ENCODE measurements at regions not wholly inside any gene's neighbourhood (a gene's known extent, or its start where the extent isn't known, plus 50 kb on each side); places are given as distances from the start of the nearest gene placed in this dataset.

DNA sequence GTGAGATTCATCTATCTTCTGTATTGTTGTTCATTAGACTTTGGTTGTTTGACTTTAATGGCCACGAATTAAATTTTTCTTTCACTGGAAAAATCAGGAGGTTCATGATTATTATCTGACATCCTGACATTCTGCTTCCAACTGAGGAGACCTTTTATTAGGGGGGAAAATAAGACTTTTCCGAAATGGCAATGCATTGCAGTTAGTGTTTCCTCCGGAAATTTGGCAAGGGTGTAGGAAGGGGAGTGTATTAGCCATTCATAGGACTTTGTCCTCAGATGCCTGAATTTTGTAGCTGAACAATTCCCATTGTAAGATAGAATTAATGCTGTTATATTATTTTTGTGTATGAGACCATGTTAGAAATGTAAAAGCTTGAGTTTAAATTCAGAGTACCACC lies 450.6 kb upstream of the TGFBR2 start:
- H2BK20ac ChIP-seq (ENCODE audit: low read depth, low read length): no peak overlapping the region
- H3K36me3 ChIP-seq (ENCODE audit: control insufficient read depth, insufficient read depth, low read length): no peaks in the 10 kb centered on the region
- no peak overlapping the region for H3K4ac ChIP-seq (ENCODE audit: low read depth, low read length)
- CTCF ChIA-PET: no interaction called here
- H2AK9ac ChIP-seq (replicated peaks; ENCODE audit: low read depth, low read length, poor library complexity): no peak overlapping the region
- intact Hi-C loops (cut with micrococcal nuclease) (no loop called here), in situ Hi-C loops (cut with MboI; ENCODE audit: low sequenced_read_pairs) (no loop called here), dilution Hi-C loops (cut with HindIII; ENCODE audit: low sequenced_read_pairs, unreplicated experiment) (no loop called here)
- H3K14ac ChIP-seq (replicated peaks; ENCODE audit: low read depth, low read length): no peak overlapping the region
- no peak overlapping the region for H3K9ac ChIP-seq (ENCODE audit: low read depth, low read length)
- no peak overlapping the region for H3K56ac ChIP-seq (ENCODE audit: extremely low read depth, insufficient read depth, low read length)
- no peak overlapping the region for H2AFZ ChIP-seq (replicated peaks; ENCODE audit: low read length, poor library complexity)
- H3K23ac ChIP-seq (ENCODE audit: low read depth, low read length): no peak overlapping the region
- no peaks in the 10 kb centered on the region for H4K20me1 ChIP-seq (ENCODE audit: insufficient read depth, low read length)
- H3K27me3 ChIP-seq (ENCODE audit: control insufficient read depth, insufficient read depth, low read length): no peaks in the 10 kb centered on the region
- no peak for TF ChIP-seq MAZ (IDR thresholded peaks at IDR 0.05; ENCODE audit: borderline replicate concordance, low read depth, low read length)
- TF ChIP-seq, protein P1, sequence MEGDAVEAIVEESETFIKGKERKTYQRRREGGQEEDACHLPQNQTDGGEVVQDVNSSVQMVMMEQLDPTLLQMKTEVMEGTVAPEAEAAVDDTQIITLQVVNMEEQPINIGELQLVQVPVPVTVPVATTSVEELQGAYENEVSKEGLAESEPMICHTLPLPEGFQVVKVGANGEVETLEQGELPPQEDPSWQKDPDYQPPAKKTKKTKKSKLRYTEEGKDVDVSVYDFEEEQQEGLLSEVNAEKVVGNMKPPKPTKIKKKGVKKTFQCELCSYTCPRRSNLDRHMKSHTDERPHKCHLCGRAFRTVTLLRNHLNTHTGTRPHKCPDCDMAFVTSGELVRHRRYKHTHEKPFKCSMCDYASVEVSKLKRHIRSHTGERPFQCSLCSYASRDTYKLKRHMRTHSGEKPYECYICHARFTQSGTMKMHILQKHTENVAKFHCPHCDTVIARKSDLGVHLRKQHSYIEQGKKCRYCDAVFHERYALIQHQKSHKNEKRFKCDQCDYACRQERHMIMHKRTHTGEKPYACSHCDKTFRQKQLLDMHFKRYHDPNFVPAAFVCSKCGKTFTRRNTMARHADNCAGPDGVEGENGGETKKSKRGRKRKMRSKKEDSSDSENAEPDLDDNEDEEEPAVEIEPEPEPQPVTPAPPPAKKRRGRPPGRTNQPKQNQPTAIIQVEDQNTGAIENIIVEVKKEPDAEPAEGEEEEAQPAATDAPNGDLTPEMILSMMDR (conservative IDR thresholded peaks at IDR 0.05; ENCODE audit: low read depth, low read length): no peak
- TF ChIP-seq SMC3 (IDR thresholded peaks at IDR 0.05; ENCODE audit: low read depth, low read length): no peak
- TF ChIP-seq POLR2A (IDR thresholded peaks at IDR 0.05; ENCODE audit: low read depth, low read length): no peak
- TF ChIP-seq RAD21 (IDR thresholded peaks at IDR 0.05; ENCODE audit: low read length): no peak
- ATAC-seq (ENCODE audit: low read depth) (no peak), DNase-seq (no peak)
- no peak overlapping the region for H3K4me2 ChIP-seq (ENCODE audit: low read depth, low read length)
- H2BK120ac ChIP-seq (ENCODE audit: low read depth, low read length): no peak overlapping the region
- H3K27ac ChIP-seq (ENCODE audit: insufficient read depth, low read length): no peak overlapping the region
- H3K9me3 ChIP-seq (ENCODE audit: control insufficient read depth, insufficient read depth, low read length): no peaks in the 10 kb centered on the region
- H3K18ac ChIP-seq (ENCODE audit: low read depth, low read length): no peak overlapping the region
- WGBS, 2 experiments (ENCODE audit: extremely low coverage in 2 of 2, insufficient read length in 1 of 2): no CpG with 5 or more reads among the region's 3 CpGs
- H4K8ac ChIP-seq (ENCODE audit: low read depth in 2 of 2, low read length in 2 of 2): no peak overlapping the region
- H2AK5ac ChIP-seq (ENCODE audit: low read depth, low read length): no peak overlapping the region
- H4K5ac ChIP-seq (ENCODE audit: low read depth, low read length): no peak overlapping the region
- POLR2A ChIA-PET (ENCODE audit: unreplicated experiment): no interaction called here
- no peak overlapping the region for H2BK5ac ChIP-seq (ENCODE audit: low read depth, low read length, poor library complexity, severe bottlenecking)
- no peaks in the 10 kb centered on the region for H3K4me1 ChIP-seq (ENCODE audit: control insufficient read depth, insufficient read depth, low read length)
- H3K79me1 ChIP-seq (ENCODE audit: low read depth in 1 of 2, low read length in 2 of 2): no peaks in the 10 kb centered on the region
- H4K91ac ChIP-seq (ENCODE audit: insufficient read depth, low read depth, low read length): no peak overlapping the region
- BruUV-seq (replicated peaks): no TSS peak
- H2BK15ac ChIP-seq (ENCODE audit: low read depth, low read length): no peak overlapping the region
- H3K4me3 ChIP-seq (ENCODE audit: insufficient read depth, low read depth, low read length): no peak overlapping the region
- H3K9me1 ChIP-seq (ENCODE audit: insufficient read depth, low read length): no peaks in the 10 kb centered on the region

Measured in IMR-90 (cell line).